Astrocyte (in vitro differentiated cells and primary cell): ENCODE measurements at regions not wholly inside any gene's neighbourhood (a gene's known extent, or its start where the extent isn't known, plus 50 kb on each side); places are given as distances from the start of the nearest gene placed in this dataset.

Experiments used
- EZH2 ChIP-seq: IDR thresholded peaks from 2 replicates; pipeline ENCODE4 v1.6.1; 2012; ENCODE audit warnings: mild to moderate bottlenecking, low read length, inconsistent platforms; ENCODE audit not compliant: insufficient read depth
- TF ChIP-seq, protein P1 (sequence below): IDR thresholded peaks from 2 replicates; pipeline ENCODE4 v1.5.1; 2011; ENCODE audit warnings: low read depth, mild to moderate bottlenecking, inconsistent platforms, low read length, moderate library complexity; ENCODE audit not compliant: insufficient read depth

DNA sequence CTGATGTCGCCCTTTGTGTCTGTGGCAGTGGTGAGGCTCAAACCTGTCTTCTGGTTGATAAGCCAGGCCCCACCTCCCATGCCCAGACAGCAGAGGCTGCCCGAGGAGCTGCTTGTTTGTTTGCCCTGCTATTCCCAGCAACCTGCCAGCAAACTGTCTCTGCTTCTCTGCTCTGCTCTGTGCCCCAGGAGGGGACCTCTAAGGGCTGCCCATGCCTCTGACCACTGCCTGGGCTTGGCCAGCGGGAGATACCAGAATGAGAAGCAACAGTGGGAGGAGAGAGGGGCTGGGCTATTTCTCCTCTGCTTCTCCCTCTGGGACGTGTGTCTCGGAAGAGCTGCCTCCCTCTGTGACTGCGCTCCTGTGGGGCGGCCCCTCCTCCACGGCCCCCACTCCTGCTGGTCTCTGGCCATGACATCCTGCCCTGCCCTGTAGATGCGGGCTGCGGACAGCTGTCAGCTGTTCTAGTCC, 213.1 kb downstream of the RPLP1 start:
- TF ChIP-seq, protein P1, sequence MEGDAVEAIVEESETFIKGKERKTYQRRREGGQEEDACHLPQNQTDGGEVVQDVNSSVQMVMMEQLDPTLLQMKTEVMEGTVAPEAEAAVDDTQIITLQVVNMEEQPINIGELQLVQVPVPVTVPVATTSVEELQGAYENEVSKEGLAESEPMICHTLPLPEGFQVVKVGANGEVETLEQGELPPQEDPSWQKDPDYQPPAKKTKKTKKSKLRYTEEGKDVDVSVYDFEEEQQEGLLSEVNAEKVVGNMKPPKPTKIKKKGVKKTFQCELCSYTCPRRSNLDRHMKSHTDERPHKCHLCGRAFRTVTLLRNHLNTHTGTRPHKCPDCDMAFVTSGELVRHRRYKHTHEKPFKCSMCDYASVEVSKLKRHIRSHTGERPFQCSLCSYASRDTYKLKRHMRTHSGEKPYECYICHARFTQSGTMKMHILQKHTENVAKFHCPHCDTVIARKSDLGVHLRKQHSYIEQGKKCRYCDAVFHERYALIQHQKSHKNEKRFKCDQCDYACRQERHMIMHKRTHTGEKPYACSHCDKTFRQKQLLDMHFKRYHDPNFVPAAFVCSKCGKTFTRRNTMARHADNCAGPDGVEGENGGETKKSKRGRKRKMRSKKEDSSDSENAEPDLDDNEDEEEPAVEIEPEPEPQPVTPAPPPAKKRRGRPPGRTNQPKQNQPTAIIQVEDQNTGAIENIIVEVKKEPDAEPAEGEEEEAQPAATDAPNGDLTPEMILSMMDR: no peak
- no peak for TF ChIP-seq EZH2
